ENCODE measurements at regions not wholly inside any gene's neighbourhood (a gene's known extent, or its start where the extent isn't known, plus 50 kb on each side); places are given as distances from the start of the nearest gene placed in this dataset.

DNA sequence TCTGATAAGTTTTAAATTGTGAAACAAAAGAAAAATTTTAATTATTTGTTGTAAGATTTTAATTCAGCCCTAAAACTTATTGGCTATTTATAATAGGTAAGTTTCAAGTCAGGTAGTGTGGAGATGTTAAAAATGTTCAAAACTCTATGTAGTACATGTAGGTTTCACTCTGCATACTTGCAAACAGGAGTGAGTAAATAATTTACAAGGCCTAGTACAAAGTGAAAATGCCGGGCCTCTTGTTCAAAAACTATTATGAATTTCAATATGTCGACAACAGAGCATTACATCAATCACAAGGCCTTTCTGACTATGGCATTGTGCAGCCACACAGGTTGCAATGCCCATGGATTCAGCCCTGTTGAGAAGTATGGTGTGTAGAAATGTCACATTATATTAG is 80.9 kb upstream of the GRIK2 start:
- H3K9me3 ChIP-seq (ENCODE audit: control insufficient read depth, insufficient read depth, low read length) = no peaks in the 10 kb centered on the region
- H3K4me3 ChIP-seq (ENCODE audit: low read depth, low read length) = no peak overlapping the region
- H3K27me3 ChIP-seq (ENCODE audit: control insufficient read depth, insufficient read depth, low read length) = no peaks in the 10 kb centered on the region
- no peaks in the 10 kb centered on the region for H3K4me1 ChIP-seq (ENCODE audit: control insufficient read depth, insufficient read depth, low read length)
- no peaks in the 10 kb centered on the region for H3K36me3 ChIP-seq (ENCODE audit: control insufficient read depth, insufficient read depth, low read length)
- H3K9ac ChIP-seq (ENCODE audit: low read depth, low read length) = no peak overlapping the region

DNA sequence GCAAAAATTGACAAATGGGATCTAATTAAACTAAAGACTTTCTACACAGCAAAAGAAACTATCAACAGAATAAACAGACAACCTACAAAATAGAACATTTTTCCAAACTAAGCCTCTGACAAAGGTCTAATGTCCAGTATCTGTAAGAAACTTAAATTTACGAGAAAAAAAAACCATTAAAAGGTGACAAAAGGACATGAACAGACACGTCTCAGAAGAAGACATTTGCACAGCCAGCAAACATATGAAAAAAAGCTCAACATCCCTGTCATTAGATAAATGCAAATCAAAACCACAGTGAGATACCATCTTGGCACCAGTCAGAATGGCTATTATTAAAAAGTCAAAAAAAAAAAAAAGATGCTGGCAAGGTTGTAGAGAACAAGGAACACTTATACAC is 70.6 kb upstream of the GRIK2 start:
- H3K9ac ChIP-seq (ENCODE audit: low read depth, low read length) = no peak overlapping the region
- H3K36me3 ChIP-seq (ENCODE audit: control insufficient read depth, insufficient read depth, low read length) = no peaks in the 10 kb centered on the region
- no peaks in the 10 kb centered on the region for H3K9me3 ChIP-seq (ENCODE audit: control insufficient read depth, insufficient read depth, low read length)
- no peaks in the 10 kb centered on the region for H3K27me3 ChIP-seq (ENCODE audit: control insufficient read depth, insufficient read depth, low read length)
- no peaks in the 10 kb centered on the region for H3K4me1 ChIP-seq (ENCODE audit: control insufficient read depth, insufficient read depth, low read length)
- H3K4me3 ChIP-seq (ENCODE audit: low read depth, low read length) = no peak overlapping the region

DNA sequence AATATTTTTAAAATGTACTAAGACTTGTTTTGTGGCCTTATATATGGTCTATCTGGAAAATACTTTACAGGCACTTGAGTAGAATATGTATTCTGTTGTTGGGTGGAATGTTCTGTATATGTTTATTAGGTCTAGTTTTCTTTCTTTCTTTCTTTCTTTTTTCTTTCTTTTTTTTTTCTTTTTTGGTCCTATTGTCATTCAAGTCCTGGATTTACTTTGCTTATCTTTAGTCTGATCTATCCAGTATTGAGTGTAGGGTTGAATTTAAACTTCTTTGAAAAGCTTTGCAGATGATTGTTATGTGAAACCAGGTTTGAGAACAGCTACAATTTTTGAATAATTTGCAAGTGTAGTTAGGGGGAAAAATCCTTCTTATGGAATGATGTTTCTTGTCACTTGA is 67.1 kb upstream of the GRIK2 start:
- no peak overlapping the region for H3K9ac ChIP-seq (ENCODE audit: low read depth, low read length)
- no peaks in the 10 kb centered on the region for H3K4me1 ChIP-seq (ENCODE audit: control insufficient read depth, insufficient read depth, low read length)
- no peaks in the 10 kb centered on the region for H3K36me3 ChIP-seq (ENCODE audit: control insufficient read depth, insufficient read depth, low read length)
- H3K27me3 ChIP-seq (ENCODE audit: control insufficient read depth, insufficient read depth, low read length) = no peaks in the 10 kb centered on the region
- no peak overlapping the region for H3K4me3 ChIP-seq (ENCODE audit: low read depth, low read length)
- no peaks in the 10 kb centered on the region for H3K9me3 ChIP-seq (ENCODE audit: control insufficient read depth, insufficient read depth, low read length)

DNA sequence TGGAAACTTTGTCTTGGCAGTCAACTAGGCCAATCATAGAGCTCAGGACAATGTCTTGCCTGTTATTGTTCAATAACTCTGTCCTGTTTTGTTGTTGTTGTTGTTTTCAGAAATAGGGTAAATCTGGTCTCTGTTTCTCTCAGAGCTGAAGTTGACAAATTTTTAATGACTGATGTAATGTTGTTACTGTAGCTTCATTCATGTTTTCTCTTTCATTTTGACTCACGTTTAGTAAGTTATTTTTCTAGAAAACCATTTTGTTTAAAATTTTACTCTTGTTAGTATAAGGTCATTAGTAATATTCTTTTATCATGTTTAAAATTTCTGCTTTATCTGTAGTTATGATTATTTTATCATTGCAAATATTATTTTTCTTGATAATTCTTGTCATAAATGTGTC is 51.6 kb upstream of the GRIK2 start:
- H3K9me3 ChIP-seq (ENCODE audit: control insufficient read depth, insufficient read depth, low read length) = no peaks in the 10 kb centered on the region
- no peak overlapping the region for H3K4me3 ChIP-seq (ENCODE audit: low read depth, low read length)

More for the DNA sequence above, 51.6 kb upstream of the GRIK2 start:
- Histone ChIP-seq H3K36me3 (ENCODE audit: control insufficient read depth, insufficient read depth, low read length) (no peaks in the 10 kb centered on the region), H3K4me1 (ENCODE audit: control insufficient read depth, insufficient read depth, low read length) (no peaks in the 10 kb centered on the region), H3K27me3 (ENCODE audit: control insufficient read depth, insufficient read depth, low read length) (no peaks in the 10 kb centered on the region), H3K9ac (ENCODE audit: low read depth, low read length) (no peak overlapping the region)
